ENCODE measurements at regions not wholly inside any gene's neighbourhood (a gene's known extent, or its start where the extent isn't known, plus 50 kb on each side); places are given as distances from the start of the nearest gene placed in this dataset.

DNA sequence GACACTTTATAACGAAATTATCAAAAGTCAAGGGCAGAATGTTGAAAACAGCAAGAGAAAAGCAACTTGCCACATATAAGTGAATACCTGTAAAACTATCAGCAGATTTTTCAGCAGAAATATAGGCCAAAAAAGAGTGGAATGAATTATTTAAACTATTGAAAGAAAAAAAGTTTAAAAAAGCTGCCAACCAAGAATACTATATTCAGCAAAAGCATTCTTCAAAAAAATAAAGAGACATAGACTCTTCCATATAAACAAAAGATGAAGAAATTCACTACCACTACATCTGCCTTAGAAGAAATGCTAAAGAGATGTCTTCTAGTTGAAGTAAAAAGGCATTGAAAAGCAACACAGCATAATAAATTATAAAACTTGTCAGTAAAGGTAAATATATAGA is 80.6 kb upstream of the CPNE8 start:
- TF ChIP-seq, protein P1, sequence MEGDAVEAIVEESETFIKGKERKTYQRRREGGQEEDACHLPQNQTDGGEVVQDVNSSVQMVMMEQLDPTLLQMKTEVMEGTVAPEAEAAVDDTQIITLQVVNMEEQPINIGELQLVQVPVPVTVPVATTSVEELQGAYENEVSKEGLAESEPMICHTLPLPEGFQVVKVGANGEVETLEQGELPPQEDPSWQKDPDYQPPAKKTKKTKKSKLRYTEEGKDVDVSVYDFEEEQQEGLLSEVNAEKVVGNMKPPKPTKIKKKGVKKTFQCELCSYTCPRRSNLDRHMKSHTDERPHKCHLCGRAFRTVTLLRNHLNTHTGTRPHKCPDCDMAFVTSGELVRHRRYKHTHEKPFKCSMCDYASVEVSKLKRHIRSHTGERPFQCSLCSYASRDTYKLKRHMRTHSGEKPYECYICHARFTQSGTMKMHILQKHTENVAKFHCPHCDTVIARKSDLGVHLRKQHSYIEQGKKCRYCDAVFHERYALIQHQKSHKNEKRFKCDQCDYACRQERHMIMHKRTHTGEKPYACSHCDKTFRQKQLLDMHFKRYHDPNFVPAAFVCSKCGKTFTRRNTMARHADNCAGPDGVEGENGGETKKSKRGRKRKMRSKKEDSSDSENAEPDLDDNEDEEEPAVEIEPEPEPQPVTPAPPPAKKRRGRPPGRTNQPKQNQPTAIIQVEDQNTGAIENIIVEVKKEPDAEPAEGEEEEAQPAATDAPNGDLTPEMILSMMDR (IDR thresholded peaks at IDR 0.05; ENCODE audit: control extremely low read depth, extremely low read depth), result no peak
- WGBS, 2 donors, result 90 to 91% methylated on average over 1 of the region's 1 CpG

DNA sequence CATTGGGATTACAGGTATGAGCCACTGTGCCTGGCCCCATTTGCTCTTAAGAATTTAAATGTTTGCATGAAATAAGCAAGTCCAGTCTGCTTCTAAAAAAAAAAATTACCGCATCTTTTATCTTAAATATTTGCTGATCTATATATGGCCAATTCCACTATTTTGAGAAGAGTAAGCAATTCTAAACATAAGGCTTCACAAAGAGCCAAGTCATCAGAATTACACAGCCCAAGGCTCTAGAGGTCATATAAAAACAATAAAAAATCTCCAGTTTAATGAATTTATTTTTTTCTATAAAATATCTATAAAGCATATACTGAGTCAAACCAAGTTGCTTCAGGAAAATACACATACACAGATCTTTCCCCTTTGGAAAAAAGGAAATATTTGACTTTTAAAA is 79.0 kb upstream of the CPNE8 start:
- Histone ChIP-seq H3K27ac (ENCODE audit: low read depth in 1 of 2, low read length in 1 of 2) (no peak overlapping the region), H3K4me3 (no peak overlapping the region), H3K27me3 (ENCODE audit: control insufficient read depth in 3 of 3, insufficient read depth in 3 of 3, low read length in 2 of 3) (no peaks in the 10 kb centered on the region), H3K4me1 (ENCODE audit: control insufficient read depth in 5 of 5, insufficient read depth in 5 of 5, low read length in 5 of 5) (no peaks in the 10 kb centered on the region), H3K9me3 (ENCODE audit: control insufficient read depth in 4 of 4, insufficient read depth in 3 of 4, low read length in 3 of 4) (peaks cover 0 to 11% (median 2%) of the 10 kb centered on the region in 4 donors), H3K36me3 (ENCODE audit: control insufficient read depth in 4 of 4, insufficient read depth in 4 of 4, low read length in 4 of 4) (no peaks in the 10 kb centered on the region), H3K9ac (ENCODE audit: insufficient read depth in 1 of 2, low read length in 2 of 2) (no peak overlapping the region)
- TF ChIP-seq, protein P1 (IDR thresholded peaks at IDR 0.05; ENCODE audit: control extremely low read depth, extremely low read depth), result no peak
- 97 to 100% methylated on average over 1 of the region's 1 CpG for WGBS, 2 donors
- DNase-seq, result no peak
- no peak for ATAC-seq (ENCODE audit: insufficient read depth, low FRiP score)

More for the DNA sequence above, 80.6 kb upstream of the CPNE8 start:
- H3K36me3 ChIP-seq (ENCODE audit: control insufficient read depth in 4 of 4, insufficient read depth in 4 of 4, low read length in 4 of 4), result no peaks in the 10 kb centered on the region
- H3K4me3 ChIP-seq, result no peak overlapping the region
- no peak for ATAC-seq (ENCODE audit: insufficient read depth, low FRiP score)
- no peaks in the 10 kb centered on the region for H3K4me1 ChIP-seq (ENCODE audit: control insufficient read depth in 5 of 5, insufficient read depth in 5 of 5, low read length in 5 of 5)
- H3K9ac ChIP-seq (ENCODE audit: insufficient read depth in 1 of 2, low read length in 2 of 2), result no peak overlapping the region
- peaks cover 0 to 11% (median 2%) of the 10 kb centered on the region in 4 donors for H3K9me3 ChIP-seq (ENCODE audit: control insufficient read depth in 4 of 4, insufficient read depth in 3 of 4, low read length in 3 of 4)
- H3K27me3 ChIP-seq (ENCODE audit: control insufficient read depth in 3 of 3, insufficient read depth in 3 of 3, low read length in 2 of 3), result no peaks in the 10 kb centered on the region
- no peak overlapping the region for H3K27ac ChIP-seq (ENCODE audit: low read depth in 1 of 2, low read length in 1 of 2)
- DNase-seq, result no peak

DNA sequence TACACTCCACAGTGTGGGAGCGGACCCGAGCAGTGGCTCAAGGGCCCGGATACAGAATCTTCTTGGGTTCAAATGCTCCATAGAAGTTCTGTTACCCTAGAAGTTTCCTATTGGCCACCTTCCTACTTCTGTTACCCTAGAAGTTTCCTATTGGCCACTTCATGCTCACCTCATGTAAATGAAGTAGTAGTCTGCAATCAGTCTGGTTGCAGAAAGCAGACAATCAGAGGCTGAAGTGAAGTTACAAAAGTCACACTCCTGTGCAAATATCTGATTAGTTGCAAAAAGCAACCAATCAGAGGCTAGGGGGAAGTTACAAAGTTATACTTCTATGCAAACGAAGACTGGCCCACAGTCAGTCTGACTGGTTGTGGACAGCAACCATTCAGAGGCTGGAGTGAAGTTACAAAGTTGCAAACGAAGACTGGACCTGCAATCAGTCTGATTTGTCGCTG is 77.8 kb upstream of the CPNE8 start:
- 82 to 83% methylated on average over 6 of the region's 6 CpGs for WGBS, 2 donors
- Histone ChIP-seq H3K27ac (ENCODE audit: low read depth in 1 of 2, low read length in 1 of 2) (no peak overlapping the region), H3K4me1 (ENCODE audit: control insufficient read depth in 5 of 5, insufficient read depth in 5 of 5, low read length in 5 of 5) (no peaks in the 10 kb centered on the region)

More for the DNA sequence above, 77.8 kb upstream of the CPNE8 start:
- ATAC-seq (ENCODE audit: insufficient read depth, low FRiP score), result no peak
- peaks cover 0 to 11% (median 1%) of the 10 kb centered on the region in 4 donors for H3K9me3 ChIP-seq (ENCODE audit: control insufficient read depth in 4 of 4, insufficient read depth in 3 of 4, low read length in 3 of 4)
- no peak for DNase-seq
- H3K9ac ChIP-seq (ENCODE audit: insufficient read depth in 1 of 2, low read length in 2 of 2), result no peak overlapping the region
- no peak overlapping the region for H3K4me3 ChIP-seq
- H3K36me3 ChIP-seq (ENCODE audit: control insufficient read depth in 4 of 4, insufficient read depth in 4 of 4, low read length in 4 of 4), result no peaks in the 10 kb centered on the region
- no peaks in the 10 kb centered on the region for H3K27me3 ChIP-seq (ENCODE audit: control insufficient read depth in 3 of 3, insufficient read depth in 3 of 3, low read length in 2 of 3)
- TF ChIP-seq, protein P1 (IDR thresholded peaks at IDR 0.05; ENCODE audit: control extremely low read depth, extremely low read depth), result no peak
